Endothelial cell of umbilical vein (primary cell): ENCODE measurements at regions not wholly inside any gene's neighbourhood (a gene's known extent, or its start where the extent isn't known, plus 50 kb on each side); places are given as distances from the start of the nearest gene placed in this dataset.

Experiments
- BruUV-seq: library from RNA; stranded (reverse); fragments of 400-500 nt; replicated peaks from 2 replicates; lab custom pipeline; 2021; lab: Mats Ljungman, UMichigan
- CTCF ChIA-PET: fragments of 300-600, 350-600 bp; sonication (Branson Sonifier 250); formaldehyde crosslinking; loops from one replicate; lab custom pipeline; 2021; ENCODE audit warnings: antibody characterized with exemption, inconsistent platforms; lab: Charles Lee
- POLR2A ChIA-PET: fragments of 300-600, 350-600 bp; sonication (Branson Sonifier 250); formaldehyde crosslinking; loops from one replicate; lab custom pipeline; 2021; ENCODE audit warnings: antibody characterized with exemption, inconsistent platforms; lab: Charles Lee
- DNase-seq: peaks from one replicate; pipeline ENCODE4 v3.0.0-alpha.2; 2011; ENCODE audit warnings: low read depth, low spot score
- FAIRE-seq: peaks from 2 replicates; lab custom pipeline; 2011; peaks lifted over from hg19 to GRCh38; lab: Jason Lieb, UNC
- H2AFZ ChIP-seq: 2 replicates; pipeline ENCODE4 v1.6.0; 2012; ENCODE audit warnings: low read depth, low read length, control low read depth, inconsistent platforms
- H3K27ac ChIP-seq: 2 replicates; pipeline ENCODE4 v1.5.1; 2011; ENCODE audit warnings: low read depth, mild to moderate bottlenecking, control low read depth, low read length, moderate library complexity; ENCODE audit not compliant: insufficient read depth
- H3K27me3 ChIP-seq, 2 experiments: 2 replicates each; pipeline versions ENCODE4 v1.6.0 to v1.6.1; 2011; ENCODE audit warnings: low read length in 2 of 2, mixed read lengths in 1 of 2; ENCODE audit not compliant: control insufficient read depth in 2 of 2, insufficient read depth in 2 of 2
- H3K36me3 ChIP-seq, 2 experiments: 2 replicates in 1 of 2; 3 replicates in 1 of 2; pipeline ENCODE4 v1.5.1; 2011; ENCODE audit warnings: low read length in 2 of 2, mild to moderate bottlenecking in 1 of 2, moderate library complexity in 1 of 2; ENCODE audit not compliant: control insufficient read depth in 2 of 2, insufficient read depth in 2 of 2; ENCODE audit errors: extremely low read depth in 1 of 2
- H3K4me1 ChIP-seq: 3 replicates; pipeline ENCODE4 v1.5.1; 2011; ENCODE audit warnings: mild to moderate bottlenecking, low read length; ENCODE audit not compliant: control insufficient read depth, insufficient read depth; ENCODE audit errors: extremely low read depth
- H3K4me2 ChIP-seq: 2 replicates; pipeline ENCODE4 v1.6.1; 2011; ENCODE audit warnings: low read length, control low read depth, mixed read lengths; ENCODE audit not compliant: insufficient read depth
- H3K4me3 ChIP-seq, 3 experiments: fragments of 200-600 bp in 1 of 3; sonication (generic), shearing (Covaris generic) in 1 of 3; replicated peaks in 1 of 3; 2 replicates each; pipeline ENCODE4 v1.5.1; 2011 to 2016; ENCODE audit warnings: control low read depth in 3 of 3, low read length in 3 of 3, mild to moderate bottlenecking in 2 of 3, inconsistent platforms in 1 of 3, low read depth in 1 of 3, moderate library complexity in 1 of 3; ENCODE audit not compliant: insufficient read depth in 1 of 3
- H3K79me2 ChIP-seq: 2 replicates; pipeline ENCODE4 v1.6.0; 2012; ENCODE audit warnings: low read length, inconsistent platforms; ENCODE audit not compliant: control insufficient read depth, insufficient read depth
- H3K9ac ChIP-seq: replicated peaks from 2 replicates; pipeline ENCODE3; 2011; ENCODE audit warnings: low read length, control low read depth; ENCODE audit not compliant: insufficient read depth; ENCODE audit errors: extremely low read depth
- H3K9me1 ChIP-seq: replicated peaks from 3 replicates; pipeline ENCODE4 v1.6.0; 2011; ENCODE audit warnings: mild to moderate bottlenecking, low read length; ENCODE audit not compliant: control insufficient read depth, insufficient read depth; ENCODE audit errors: extremely low read depth
- H3K9me3 ChIP-seq: replicated peaks from 2 replicates; pipeline ENCODE4 v1.5.1; 2012; ENCODE audit warnings: low read length, inconsistent platforms; ENCODE audit not compliant: control insufficient read depth, insufficient read depth
- H4K20me1 ChIP-seq: replicated peaks from 2 replicates; pipeline ENCODE3; 2011; ENCODE audit warnings: mild to moderate bottlenecking, low read length; ENCODE audit not compliant: control insufficient read depth, insufficient read depth; ENCODE audit errors: extremely low read depth
- EZH2 ChIP-seq: IDR thresholded peaks from 2 replicates; pipeline ENCODE4 v1.6.1; 2012; ENCODE audit warnings: borderline replicate concordance, low read depth, mild to moderate bottlenecking, moderate library complexity, low read length, inconsistent platforms; ENCODE audit not compliant: severe bottlenecking
- FOS ChIP-seq: IDR thresholded peaks from 2 replicates; pipeline ENCODE4 v1.6.1; 2011; ENCODE audit warnings: mild to moderate bottlenecking, low read length, moderate library complexity, borderline replicate concordance; ENCODE audit not compliant: insufficient read depth
- GATA2 ChIP-seq: IDR thresholded peaks from 2 replicates; pipeline ENCODE4 v1.7.0; 2011; ENCODE audit warnings: low read depth, mild to moderate bottlenecking, moderate library complexity, mixed read lengths, low read length; ENCODE audit not compliant: insufficient read length, insufficient read depth
- JUN ChIP-seq: IDR thresholded peaks from 2 replicates; pipeline ENCODE4 v1.6.1; 2011; ENCODE audit warnings: borderline replicate concordance, low read depth; ENCODE audit not compliant: insufficient read length, insufficient read depth
- MYC ChIP-seq: IDR thresholded peaks from one replicate; pipeline ENCODE4 v1.6.1; 2011; ENCODE audit warnings: mild to moderate bottlenecking, low read depth, low read length
- POLR2A ChIP-seq: IDR thresholded peaks from 2 replicates; pipeline ENCODE4 v1.6.1; 2012; ENCODE audit warnings: low read depth, mild to moderate bottlenecking, control low read depth, low read length
- POLR2AphosphoS5 ChIP-seq: IDR thresholded peaks from 2 replicates; pipeline ENCODE4 v1.6.1; 2012; ENCODE audit warnings: low read depth, mild to moderate bottlenecking, control low read depth, low read length, moderate library complexity; ENCODE audit not compliant: insufficient read depth
- dilution Hi-C: fragments of 300-500 bp; cut with MboI; formaldehyde crosslinking; loops from one replicate; pipeline ENCODE4 v1.15.0; 2019; ENCODE audit warnings: low sequenced_read_pairs; ENCODE audit not compliant: extremely low pct_ligation_motif_present
- intact Hi-C: fragments of 100-400 bp; cut with micrococcal nuclease; formaldehyde crosslinking; loops from one replicate; pipeline ENCODE4 v1.10.0; 2022
- TF ChIP-seq, protein P1 (sequence below), 2 donors: IDR thresholded peaks; 1 replicate in 1 of 2; 2 replicates in 1 of 2; pipeline ENCODE4 v1.5.1; 2011; ENCODE audit warnings: low read length in 2 of 2, mild to moderate bottlenecking in 2 of 2, moderate library complexity in 2 of 2, control low read depth in 1 of 2, inconsistent platforms in 1 of 2, low read depth in 1 of 2; ENCODE audit not compliant: insufficient read depth in 1 of 2; ENCODE audit errors: extremely low read depth in 1 of 2
- TF ChIP-seq, protein P2 (sequence below): IDR thresholded peaks from 2 replicates; pipeline ENCODE4 v1.6.1; 2011; ENCODE audit not compliant: insufficient read depth, insufficient read length

DNA sequence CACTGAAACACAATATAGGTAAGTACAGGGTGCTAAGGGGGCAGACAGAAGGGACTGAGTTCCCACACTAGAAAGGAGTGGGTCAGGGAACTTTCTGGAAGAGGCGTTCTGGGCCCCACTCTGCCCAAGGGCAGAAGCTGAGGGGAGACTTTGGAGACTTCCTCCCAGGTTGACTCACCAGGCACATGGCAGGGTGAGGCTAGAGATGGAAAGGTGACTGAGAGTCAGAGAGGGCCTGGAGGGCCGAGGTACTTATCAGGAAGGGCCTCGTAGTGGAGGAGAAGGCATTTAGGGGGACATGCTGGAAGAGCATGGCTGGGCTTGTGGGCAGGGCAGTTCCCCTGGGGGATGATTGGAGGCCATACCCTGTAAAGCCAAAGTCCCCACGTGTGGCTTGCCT lies 159.9 kb upstream of the JUN start:
- Histone ChIP-seq H4K20me1 (no peaks in the 10 kb centered on the region), H2AFZ (no peak overlapping the region), H3K27ac (no peak overlapping the region), H3K9me1 (no peaks in the 10 kb centered on the region), H3K27me3 (no peaks in the 10 kb centered on the region), H3K4me1 (no peaks in the 10 kb centered on the region), H3K9ac (no peak overlapping the region), H3K9me3 (no peaks in the 10 kb centered on the region), H3K79me2 (no peaks in the 10 kb centered on the region), H3K4me3 (no peak overlapping the region), H3K4me2 (no peak overlapping the region), H3K36me3 (no peaks in the 10 kb centered on the region)
- ChIA-PET POLR2A (no interaction called here), CTCF (interaction anchor here (1.5 to 1.6 kb wide), 2 partner anchors 13 to 815 kb away, joined by 3 to 4 read pairs; no protein-coding TSS in a partner anchor)
- intact Hi-C loops (no loop called here), dilution Hi-C loops (no loop called here)
- FAIRE-seq (no peak), DNase-seq (no peak)
- no TSS peak for BruUV-seq
- no peak for TF ChIP-seq GATA2
- TF ChIP-seq MYC: no peak
- TF ChIP-seq, protein P1, sequence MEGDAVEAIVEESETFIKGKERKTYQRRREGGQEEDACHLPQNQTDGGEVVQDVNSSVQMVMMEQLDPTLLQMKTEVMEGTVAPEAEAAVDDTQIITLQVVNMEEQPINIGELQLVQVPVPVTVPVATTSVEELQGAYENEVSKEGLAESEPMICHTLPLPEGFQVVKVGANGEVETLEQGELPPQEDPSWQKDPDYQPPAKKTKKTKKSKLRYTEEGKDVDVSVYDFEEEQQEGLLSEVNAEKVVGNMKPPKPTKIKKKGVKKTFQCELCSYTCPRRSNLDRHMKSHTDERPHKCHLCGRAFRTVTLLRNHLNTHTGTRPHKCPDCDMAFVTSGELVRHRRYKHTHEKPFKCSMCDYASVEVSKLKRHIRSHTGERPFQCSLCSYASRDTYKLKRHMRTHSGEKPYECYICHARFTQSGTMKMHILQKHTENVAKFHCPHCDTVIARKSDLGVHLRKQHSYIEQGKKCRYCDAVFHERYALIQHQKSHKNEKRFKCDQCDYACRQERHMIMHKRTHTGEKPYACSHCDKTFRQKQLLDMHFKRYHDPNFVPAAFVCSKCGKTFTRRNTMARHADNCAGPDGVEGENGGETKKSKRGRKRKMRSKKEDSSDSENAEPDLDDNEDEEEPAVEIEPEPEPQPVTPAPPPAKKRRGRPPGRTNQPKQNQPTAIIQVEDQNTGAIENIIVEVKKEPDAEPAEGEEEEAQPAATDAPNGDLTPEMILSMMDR (IDR thresholded peaks at IDR 0.05; ENCODE audit: extremely low read depth in 1 of 2, insufficient read depth in 1 of 2, low read depth in 1 of 2, low read length in 2 of 2): no peak
- no peak for TF ChIP-seq JUN
- TF ChIP-seq, protein P2, sequence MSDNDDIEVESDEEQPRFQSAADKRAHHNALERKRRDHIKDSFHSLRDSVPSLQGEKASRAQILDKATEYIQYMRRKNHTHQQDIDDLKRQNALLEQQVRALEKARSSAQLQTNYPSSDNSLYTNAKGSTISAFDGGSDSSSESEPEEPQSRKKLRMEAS: no peak
- TF ChIP-seq POLR2AphosphoS5: no peak
- no peak for TF ChIP-seq POLR2A
- TF ChIP-seq FOS: no peak
- TF ChIP-seq EZH2: no peak
